NB4 (cell line): ENCODE measurements at regions not wholly inside any gene's neighbourhood (a gene's known extent, or its start where the extent isn't known, plus 50 kb on each side); places are given as distances from the start of the nearest gene placed in this dataset.

Experiments
- DNase-seq: peaks from one replicate; pipeline ENCODE4 v3.0.0; 2010; ENCODE audit warnings: low read depth
- H3K4me3 ChIP-seq: one replicate; pipeline ENCODE4 v1.5.1; 2011; ENCODE audit warnings: mild to moderate bottlenecking, low read depth, low read length, moderate library complexity
- CTCF ChIP-seq: IDR thresholded peaks from one replicate; pipeline ENCODE4 v1.5.1; 2012; ENCODE audit warnings: low read depth, low read length
- MAX ChIP-seq: IDR thresholded peaks from 2 replicates; pipeline ENCODE4 v1.6.1; 2011; ENCODE audit warnings: low read depth, low read length
- MYC ChIP-seq: IDR thresholded peaks from 2 replicates; pipeline ENCODE4 v1.6.1; 2011; ENCODE audit warnings: low read depth, low read length
- POLR2A ChIP-seq: IDR thresholded peaks from 2 replicates; pipeline ENCODE4 v1.6.1; 2011; ENCODE audit warnings: mild to moderate bottlenecking; ENCODE audit not compliant: insufficient read length; ENCODE audit errors: extremely low read depth

- no peak overlapping the region for H3K4me3 ChIP-seq
- no peak for TF ChIP-seq MAX
- no peak for TF ChIP-seq MYC
- no peak for TF ChIP-seq CTCF
- TF ChIP-seq POLR2A: no peak
- DNase-seq: no peak
These were observed 419.6 kb upstream of the B3GALT2 start for GRCh38 chr1:193606035-193606434.

GRCh38 chr1:193602705-193603104 lies 416.3 kb upstream of the B3GALT2 start:
- no peak for DNase-seq
- no peak overlapping the region for H3K4me3 ChIP-seq
- no peak for TF ChIP-seq CTCF
- TF ChIP-seq POLR2A: no peak
- TF ChIP-seq MYC: no peak
- TF ChIP-seq MAX: no peak

GRCh38 chr1:193593147-193593885 lies 406.9 kb upstream of the B3GALT2 start:
- H3K4me3 ChIP-seq: no peak overlapping the region
- TF ChIP-seq MYC (no peak), POLR2A (no peak), MAX (no peak), CTCF (no peak)
- DNase-seq: no peak

- H3K4me3 ChIP-seq: no peak overlapping the region
- no peak for DNase-seq
- TF ChIP-seq MAX (no peak), MYC (no peak), POLR2A (no peak), CTCF (no peak)
These were observed 405.9 kb upstream of the B3GALT2 start for GRCh38 chr1:193592317-193592716.

- no peak overlapping the region for H3K4me3 ChIP-seq
- TF ChIP-seq POLR2A: no peak
- TF ChIP-seq CTCF: no peak
- no peak for TF ChIP-seq MYC
- no peak for TF ChIP-seq MAX
- DNase-seq: no peak
These were observed 403.7 kb upstream of the B3GALT2 start for GRCh38 chr1:193590102-193590501.
